ENCODE measurements at regions not wholly inside any gene's neighbourhood (a gene's known extent, or its start where the extent isn't known, plus 50 kb on each side); places are given as distances from the start of the nearest gene placed in this dataset.
"Not testable (repeated sequence)": the region's sequence is repeated elsewhere in the genome, so short reads cannot be mapped to it uniquely, and the experiment has no call there.

- not testable (repeated sequence) for H3K4me3 ChIP-seq (ENCODE audit: low read length); H3K9me3 ChIP-seq (ENCODE audit: insufficient read depth, low read depth, low read length)
Measured at GRCh38 chr12:127608359-127608758, 658.6 kb upstream of the TMEM132C start.

GRCh38 chr12:127613056-127613455 lies 653.9 kb upstream of the TMEM132C start:
- Histone ChIP-seq H3K9me3 (ENCODE audit: insufficient read depth, low read depth, low read length) (no peaks in the 10 kb centered on the region), H3K9ac (ENCODE audit: low read depth, low read length) (no peak overlapping the region), H3K4me1 (ENCODE audit: insufficient read depth, low read length) (no peaks in the 10 kb centered on the region; the same call in 1 of the 2 replicates), H3K36me3 (ENCODE audit: insufficient read depth, low read depth, low read length) (no peaks in the 10 kb centered on the region), H3K4me3 (ENCODE audit: low read length) (no peak overlapping the region), H3K27me3 (ENCODE audit: insufficient read depth, low read length) (no peaks in the 10 kb centered on the region), H3K27ac (ENCODE audit: low read length) (no peak overlapping the region)

More at GRCh38 chr12:127608359-127608758, 658.6 kb upstream of the TMEM132C start:
- H3K9ac ChIP-seq (ENCODE audit: low read depth, low read length); H3K27ac ChIP-seq (ENCODE audit: low read length); H3K27me3 ChIP-seq (ENCODE audit: insufficient read depth, low read length); H3K36me3 ChIP-seq (ENCODE audit: insufficient read depth, low read depth, low read length); H3K4me1 ChIP-seq (ENCODE audit: insufficient read depth, low read length): not testable (repeated sequence)

- H3K4me1 ChIP-seq (ENCODE audit: insufficient read depth, low read length), result peaks cover 13% of the 10 kb centered on the region; the same call in 1 of the 2 replicates
- no peaks in the 10 kb centered on the region for H3K9me3 ChIP-seq (ENCODE audit: insufficient read depth, low read depth, low read length)
- H3K4me3 ChIP-seq (ENCODE audit: low read length), result no peak overlapping the region
- H3K27me3 ChIP-seq (ENCODE audit: insufficient read depth, low read length), result no peaks in the 10 kb centered on the region
- H3K9ac ChIP-seq (ENCODE audit: low read depth, low read length), result no peak overlapping the region
- H3K36me3 ChIP-seq (ENCODE audit: insufficient read depth, low read depth, low read length), result no peaks in the 10 kb centered on the region
- no peak overlapping the region for H3K27ac ChIP-seq (ENCODE audit: low read length)
Measured at GRCh38 chr12:127619869-127620734, 646.9 kb upstream of the TMEM132C start.

GRCh38 chr12:127620735-127621355 lies 646.1 kb upstream of the TMEM132C start:
- Histone ChIP-seq H3K4me3 (ENCODE audit: low read length) (no peak overlapping the region), H3K9ac (ENCODE audit: low read depth, low read length) (no peak overlapping the region), H3K9me3 (ENCODE audit: insufficient read depth, low read depth, low read length) (no peaks in the 10 kb centered on the region), H3K36me3 (ENCODE audit: insufficient read depth, low read depth, low read length) (no peaks in the 10 kb centered on the region), H3K27me3 (ENCODE audit: insufficient read depth, low read length) (no peaks in the 10 kb centered on the region), H3K4me1 (ENCODE audit: insufficient read depth, low read length) (peaks cover 13% of the 10 kb centered on the region; the same call in 1 of the 2 replicates), H3K27ac (ENCODE audit: low read length) (no peak overlapping the region)

- Histone ChIP-seq H3K27ac (ENCODE audit: low read length) (no peak overlapping the region), H3K9ac (ENCODE audit: low read depth, low read length) (no peak overlapping the region)
Measured at GRCh38 chr12:127621366-127621765, 645.6 kb upstream of the TMEM132C start.

GRCh38 chr12:127623362-127623761 lies 643.6 kb upstream of the TMEM132C start:
- Histone ChIP-seq H3K27ac (ENCODE audit: low read length) (no peak overlapping the region), H3K9me3 (ENCODE audit: insufficient read depth, low read depth, low read length) (no peaks in the 10 kb centered on the region), H3K27me3 (ENCODE audit: insufficient read depth, low read length) (no peaks in the 10 kb centered on the region), H3K4me3 (ENCODE audit: low read length) (no peak overlapping the region), H3K4me1 (ENCODE audit: insufficient read depth, low read length) (peaks cover 13% of the 10 kb centered on the region; the same call in 1 of the 2 replicates), H3K36me3 (ENCODE audit: insufficient read depth, low read depth, low read length) (no peaks in the 10 kb centered on the region), H3K9ac (ENCODE audit: low read depth, low read length) (no peak overlapping the region)

More at GRCh38 chr12:127621366-127621765, 645.6 kb upstream of the TMEM132C start:
- Histone ChIP-seq H3K27me3 (ENCODE audit: insufficient read depth, low read length) (no peaks in the 10 kb centered on the region), H3K4me3 (ENCODE audit: low read length) (no peak overlapping the region), H3K4me1 (ENCODE audit: insufficient read depth, low read length) (peaks cover 13% of the 10 kb centered on the region; the same call in 1 of the 2 replicates), H3K9me3 (ENCODE audit: insufficient read depth, low read depth, low read length) (no peaks in the 10 kb centered on the region), H3K36me3 (ENCODE audit: insufficient read depth, low read depth, low read length) (no peaks in the 10 kb centered on the region)

GRCh38 chr12:127625176-127625771 lies 641.7 kb upstream of the TMEM132C start:
- H3K4me3 ChIP-seq (ENCODE audit: low read length), result no peak overlapping the region
- H3K27ac ChIP-seq (ENCODE audit: low read length), result no peak overlapping the region
- peaks cover 9% of the 10 kb centered on the region; the same call in 1 of the 2 replicates for H3K4me1 ChIP-seq (ENCODE audit: insufficient read depth, low read length)
- no peaks in the 10 kb centered on the region for H3K9me3 ChIP-seq (ENCODE audit: insufficient read depth, low read depth, low read length)
- no peaks in the 10 kb centered on the region for H3K27me3 ChIP-seq (ENCODE audit: insufficient read depth, low read length)
- no peak overlapping the region for H3K9ac ChIP-seq (ENCODE audit: low read depth, low read length)
- no peaks in the 10 kb centered on the region for H3K36me3 ChIP-seq (ENCODE audit: insufficient read depth, low read depth, low read length)

- H3K9ac ChIP-seq (ENCODE audit: low read depth, low read length), result no peak overlapping the region
- no peaks in the 10 kb centered on the region for H3K9me3 ChIP-seq (ENCODE audit: insufficient read depth, low read depth, low read length)
- H3K36me3 ChIP-seq (ENCODE audit: insufficient read depth, low read depth, low read length), result no peaks in the 10 kb centered on the region
- no peak overlapping the region for H3K4me3 ChIP-seq (ENCODE audit: low read length)
- no peaks in the 10 kb centered on the region for H3K4me1 ChIP-seq (ENCODE audit: insufficient read depth, low read length)
- H3K27me3 ChIP-seq (ENCODE audit: insufficient read depth, low read length), result no peaks in the 10 kb centered on the region
- no peak overlapping the region for H3K27ac ChIP-seq (ENCODE audit: low read length)
Measured at GRCh38 chr12:127628645-127629044, 638.3 kb upstream of the TMEM132C start.

GRCh38 chr12:127629066-127629820 lies 637.7 kb upstream of the TMEM132C start:
- H3K4me3 ChIP-seq (ENCODE audit: low read length), result no peak overlapping the region
- H3K27ac ChIP-seq (ENCODE audit: low read length), result no peak overlapping the region
- H3K27me3 ChIP-seq (ENCODE audit: insufficient read depth, low read length), result no peaks in the 10 kb centered on the region
- H3K36me3 ChIP-seq (ENCODE audit: insufficient read depth, low read depth, low read length), result no peaks in the 10 kb centered on the region
- H3K9me3 ChIP-seq (ENCODE audit: insufficient read depth, low read depth, low read length), result no peaks in the 10 kb centered on the region
- no peak overlapping the region for H3K9ac ChIP-seq (ENCODE audit: low read depth, low read length)
- no peaks in the 10 kb centered on the region for H3K4me1 ChIP-seq (ENCODE audit: insufficient read depth, low read length)

GRCh38 chr12:127632461-127632860 lies 634.5 kb upstream of the TMEM132C start:
- Histone ChIP-seq H3K4me3 (ENCODE audit: low read length) (no peak overlapping the region), H3K27me3 (ENCODE audit: insufficient read depth, low read length) (no peaks in the 10 kb centered on the region), H3K27ac (ENCODE audit: low read length) (no peak overlapping the region), H3K36me3 (ENCODE audit: insufficient read depth, low read depth, low read length) (no peaks in the 10 kb centered on the region), H3K4me1 (ENCODE audit: insufficient read depth, low read length) (peaks cover 5% of the 10 kb centered on the region), H3K9me3 (ENCODE audit: insufficient read depth, low read depth, low read length) (no peaks in the 10 kb centered on the region), H3K9ac (ENCODE audit: low read depth, low read length) (no peak overlapping the region)

GRCh38 chr12:127635838-127636237 lies 631.1 kb upstream of the TMEM132C start:
- Histone ChIP-seq H3K4me1 (ENCODE audit: insufficient read depth, low read length) (peaks cover 5% of the 10 kb centered on the region), H3K9me3 (ENCODE audit: insufficient read depth, low read depth, low read length) (no peaks in the 10 kb centered on the region), H3K4me3 (ENCODE audit: low read length) (no peak overlapping the region), H3K27me3 (ENCODE audit: insufficient read depth, low read length) (no peaks in the 10 kb centered on the region), H3K9ac (ENCODE audit: low read depth, low read length) (no peak overlapping the region), H3K27ac (ENCODE audit: low read length) (no peak overlapping the region), H3K36me3 (ENCODE audit: insufficient read depth, low read depth, low read length) (no peaks in the 10 kb centered on the region)

Measured in iPS-20b (cell line).